Loucy (cell line): ENCODE measurements at regions not wholly inside any gene's neighbourhood (a gene's known extent, or its start where the extent isn't known, plus 50 kb on each side); places are given as distances from the start of the nearest gene placed in this dataset.

Source experiments
- H2AFZ ChIP-seq: fragments of 200-600 bp; sonication (generic); 2 replicates; pipeline ENCODE4 v1.6.0; 2016; ENCODE audit warnings: antibody characterized with exemption, mild to moderate bottlenecking, low read length, moderate library complexity
- H3F3A ChIP-seq: fragments of 200-600 bp; 2 replicates; pipeline ENCODE4 v1.6.0; 2016; ENCODE audit warnings: antibody characterized with exemption, low read depth, mild to moderate bottlenecking
- H3K27me3 ChIP-seq: fragments of 200-600 bp; sonication (generic); 2 replicates; pipeline ENCODE4 v1.6.1; 2014; ENCODE audit warnings: low read length, mild to moderate bottlenecking; ENCODE audit not compliant: insufficient read depth, poor library complexity, severe bottlenecking
- H3K36me3 ChIP-seq: fragments of 200-600 bp; sonication (generic); 2 replicates; pipeline ENCODE4 v1.6.1; 2016; ENCODE audit warnings: low read length; ENCODE audit not compliant: insufficient read depth
- H3K4me1 ChIP-seq: fragments of 200-600 bp; sonication (generic); 2 replicates; pipeline ENCODE4 v1.5.1; 2014; ENCODE audit warnings: low read length, mild to moderate bottlenecking; ENCODE audit not compliant: insufficient read depth, poor library complexity, severe bottlenecking
- H3K4me2 ChIP-seq: fragments of 200-600 bp; sonication (generic); 2 replicates; pipeline ENCODE4 v1.6.0; 2014; ENCODE audit warnings: antibody characterized with exemption, low read length, low read depth, mild to moderate bottlenecking; ENCODE audit not compliant: poor library complexity, severe bottlenecking
- H3K4me3 ChIP-seq: fragments of 200-600 bp; sonication (generic); 2 replicates; pipeline ENCODE4 v1.5.1; 2014; ENCODE audit warnings: low read length, mild to moderate bottlenecking, mixed read lengths; ENCODE audit not compliant: poor library complexity, severe bottlenecking
- H3K79me2 ChIP-seq: fragments of 200-600 bp; sonication (generic); 2 replicates; pipeline ENCODE4 v1.6.1; 2014; ENCODE audit warnings: low read length; ENCODE audit not compliant: insufficient read depth
- H3K9ac ChIP-seq: fragments of 200-600 bp; sonication (generic); 2 replicates; pipeline ENCODE4 v1.6.0; 2014; ENCODE audit warnings: mild to moderate bottlenecking, low read depth, low read length, moderate library complexity; ENCODE audit not compliant: poor library complexity, severe bottlenecking
- H3K9me2 ChIP-seq: fragments of 200-600 bp; sonication (generic); replicated peaks from 2 replicates; pipeline ENCODE4 v1.6.1; 2016; ENCODE audit warnings: low read depth, low read length, mixed read lengths
- H3K9me3 ChIP-seq: fragments of 200-600 bp; sonication (generic); 2 replicates; pipeline ENCODE4 v1.6.1; 2014; ENCODE audit warnings: mild to moderate bottlenecking, antibody characterized with exemption, low read length, low read depth; ENCODE audit not compliant: insufficient read depth
- H4K20me1 ChIP-seq: fragments of 200-600 bp; sonication (generic); 2 replicates; pipeline ENCODE4 v1.6.0; 2014; ENCODE audit warnings: antibody characterized with exemption, low read length, mild to moderate bottlenecking; ENCODE audit not compliant: insufficient read depth, poor library complexity, severe bottlenecking
- CTCF ChIP-seq: fragments of 200-600 bp; sonication (generic); conservative IDR thresholded peaks from 2 replicates; pipeline ENCODE4 v1.5.1; 2014; ENCODE audit warnings: mild to moderate bottlenecking, antibody characterized with exemption, low read length
- EZH2phosphoT487 ChIP-seq: fragments of 200-600 bp; IDR thresholded peaks from 2 replicates; pipeline ENCODE4 v1.6.1; 2018; ENCODE audit warnings: antibody characterized with exemption, mild to moderate bottlenecking, moderate library complexity, borderline replicate concordance

- H2AFZ ChIP-seq, result no peak overlapping the region
Measured at GRCh38 chr13:40385858-40386180, 280.6 kb downstream of the FOXO1 start.

DNA sequence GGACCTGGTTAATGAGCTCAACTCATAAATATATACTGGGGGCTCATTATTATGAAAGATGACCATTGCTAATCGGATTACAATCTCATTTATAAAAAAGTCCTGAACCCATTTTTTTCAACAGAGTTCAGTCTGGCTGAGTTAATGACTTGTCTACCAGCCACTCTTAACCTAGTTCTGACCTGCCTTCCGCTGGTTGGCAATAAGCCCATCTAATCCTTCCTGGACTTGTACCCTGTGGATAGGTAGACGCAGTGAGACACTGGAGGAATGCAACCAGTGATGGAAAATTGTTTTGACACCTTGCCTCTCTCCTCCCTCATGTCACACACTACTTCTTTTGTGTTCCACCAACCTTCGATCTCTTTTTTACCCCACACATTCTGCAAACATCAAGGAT, 279.9 kb downstream of the FOXO1 start:
- no peaks in the 10 kb centered on the region for H3K36me3 ChIP-seq
- H3K9me3 ChIP-seq, result no peaks in the 10 kb centered on the region
- H3K9ac ChIP-seq, result no peak overlapping the region
- H3K4me2 ChIP-seq, result no peak overlapping the region
- no peak overlapping the region for H2AFZ ChIP-seq
- H4K20me1 ChIP-seq, result no peaks in the 10 kb centered on the region
- no peaks in the 10 kb centered on the region for H3F3A ChIP-seq
- peaks cover 39% of the 10 kb centered on the region for H3K4me1 ChIP-seq
- H3K9me2 ChIP-seq, result no peaks in the 10 kb centered on the region
- no peaks in the 10 kb centered on the region for H3K27me3 ChIP-seq
- no peaks in the 10 kb centered on the region for H3K79me2 ChIP-seq
- no peak for TF ChIP-seq EZH2phosphoT487
- no peak for TF ChIP-seq CTCF
- no peak overlapping the region for H3K4me3 ChIP-seq

More at GRCh38 chr13:40385858-40386180, 280.6 kb downstream of the FOXO1 start:
- TF ChIP-seq CTCF (no peak), EZH2phosphoT487 (no peak)
- Histone ChIP-seq H3K79me2 (no peaks in the 10 kb centered on the region), H3K4me3 (no peak overlapping the region), H3K9me3 (no peaks in the 10 kb centered on the region), H3K36me3 (no peaks in the 10 kb centered on the region), H3K4me2 (no peak overlapping the region), H3F3A (no peaks in the 10 kb centered on the region), H4K20me1 (no peaks in the 10 kb centered on the region), H3K9ac (no peak overlapping the region), H3K9me2 (no peaks in the 10 kb centered on the region), H3K27me3 (no peaks in the 10 kb centered on the region), H3K4me1 (peaks cover 39% of the 10 kb centered on the region)

DNA sequence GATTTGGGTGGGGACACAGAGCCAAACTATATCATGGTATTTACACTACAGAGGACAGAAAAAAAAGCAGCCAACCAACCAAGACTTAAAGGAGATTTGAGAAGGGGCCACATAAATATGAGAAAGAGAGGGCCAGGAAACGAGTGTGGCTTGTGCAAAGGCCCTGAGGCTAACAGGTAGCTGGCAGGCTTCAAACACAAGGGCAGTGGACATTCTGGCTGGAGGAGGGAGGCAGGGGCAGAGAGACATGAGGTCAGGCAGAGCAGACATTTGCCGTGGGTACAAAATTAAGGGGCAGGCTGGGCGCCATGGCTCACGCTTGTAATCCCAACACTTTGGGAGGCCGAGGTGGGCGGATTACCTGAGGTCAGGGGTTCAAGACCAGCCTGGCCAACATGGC, 278.7 kb downstream of the FOXO1 start:
- Histone ChIP-seq H3F3A (no peaks in the 10 kb centered on the region), H3K9ac (peak overlapping the region; percentile 67), H3K9me3 (no peaks in the 10 kb centered on the region), H3K4me2 (peak overlapping the region; percentile 90), H3K36me3 (no peaks in the 10 kb centered on the region), H4K20me1 (no peaks in the 10 kb centered on the region), H3K79me2 (no peaks in the 10 kb centered on the region), H3K27me3 (no peaks in the 10 kb centered on the region), H3K9me2 (no peaks in the 10 kb centered on the region), H3K4me3 (no peak overlapping the region), H2AFZ (no peak overlapping the region), H3K4me1 (peaks cover 39% of the 10 kb centered on the region)
- TF ChIP-seq CTCF (no peak), EZH2phosphoT487 (no peak)
